ENCODE measurements at regions not wholly inside any gene's neighbourhood (a gene's known extent, or its start where the extent isn't known, plus 50 kb on each side); places are given as distances from the start of the nearest gene placed in this dataset.

DNA sequence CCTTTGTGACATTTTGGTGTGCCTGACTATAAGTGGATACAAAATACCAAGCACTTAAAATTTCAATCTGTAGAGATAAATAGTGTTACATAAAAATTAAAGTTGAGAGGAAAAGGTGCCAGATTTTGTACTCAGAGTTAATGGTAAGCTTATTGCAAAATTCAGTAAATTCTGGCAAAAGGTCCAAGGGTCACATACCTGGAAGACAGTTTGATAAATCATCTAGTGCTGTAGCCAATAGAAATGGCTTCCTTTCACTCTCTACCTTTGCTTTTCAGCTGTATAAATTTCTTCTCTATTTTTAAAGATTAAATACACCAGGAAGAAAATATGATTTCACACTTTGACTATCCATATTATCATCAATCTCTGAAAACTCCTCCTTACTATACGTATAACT, 690.2 kb upstream of the NRSN1 start (continued):
- TF ChIP-seq, protein P1, sequence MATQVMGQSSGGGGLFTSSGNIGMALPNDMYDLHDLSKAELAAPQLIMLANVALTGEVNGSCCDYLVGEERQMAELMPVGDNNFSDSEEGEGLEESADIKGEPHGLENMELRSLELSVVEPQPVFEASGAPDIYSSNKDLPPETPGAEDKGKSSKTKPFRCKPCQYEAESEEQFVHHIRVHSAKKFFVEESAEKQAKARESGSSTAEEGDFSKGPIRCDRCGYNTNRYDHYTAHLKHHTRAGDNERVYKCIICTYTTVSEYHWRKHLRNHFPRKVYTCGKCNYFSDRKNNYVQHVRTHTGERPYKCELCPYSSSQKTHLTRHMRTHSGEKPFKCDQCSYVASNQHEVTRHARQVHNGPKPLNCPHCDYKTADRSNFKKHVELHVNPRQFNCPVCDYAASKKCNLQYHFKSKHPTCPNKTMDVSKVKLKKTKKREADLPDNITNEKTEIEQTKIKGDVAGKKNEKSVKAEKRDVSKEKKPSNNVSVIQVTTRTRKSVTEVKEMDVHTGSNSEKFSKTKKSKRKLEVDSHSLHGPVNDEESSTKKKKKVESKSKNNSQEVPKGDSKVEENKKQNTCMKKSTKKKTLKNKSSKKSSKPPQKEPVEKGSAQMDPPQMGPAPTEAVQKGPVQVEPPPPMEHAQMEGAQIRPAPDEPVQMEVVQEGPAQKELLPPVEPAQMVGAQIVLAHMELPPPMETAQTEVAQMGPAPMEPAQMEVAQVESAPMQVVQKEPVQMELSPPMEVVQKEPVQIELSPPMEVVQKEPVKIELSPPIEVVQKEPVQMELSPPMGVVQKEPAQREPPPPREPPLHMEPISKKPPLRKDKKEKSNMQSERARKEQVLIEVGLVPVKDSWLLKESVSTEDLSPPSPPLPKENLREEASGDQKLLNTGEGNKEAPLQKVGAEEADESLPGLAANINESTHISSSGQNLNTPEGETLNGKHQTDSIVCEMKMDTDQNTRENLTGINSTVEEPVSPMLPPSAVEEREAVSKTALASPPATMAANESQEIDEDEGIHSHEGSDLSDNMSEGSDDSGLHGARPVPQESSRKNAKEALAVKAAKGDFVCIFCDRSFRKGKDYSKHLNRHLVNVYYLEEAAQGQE (IDR thresholded peaks at IDR 0.05) = no peak
- TF ChIP-seq, protein P2, sequence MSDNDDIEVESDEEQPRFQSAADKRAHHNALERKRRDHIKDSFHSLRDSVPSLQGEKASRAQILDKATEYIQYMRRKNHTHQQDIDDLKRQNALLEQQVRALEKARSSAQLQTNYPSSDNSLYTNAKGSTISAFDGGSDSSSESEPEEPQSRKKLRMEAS (IDR thresholded peaks at IDR 0.05) = no peak
- TF ChIP-seq, protein P3, sequence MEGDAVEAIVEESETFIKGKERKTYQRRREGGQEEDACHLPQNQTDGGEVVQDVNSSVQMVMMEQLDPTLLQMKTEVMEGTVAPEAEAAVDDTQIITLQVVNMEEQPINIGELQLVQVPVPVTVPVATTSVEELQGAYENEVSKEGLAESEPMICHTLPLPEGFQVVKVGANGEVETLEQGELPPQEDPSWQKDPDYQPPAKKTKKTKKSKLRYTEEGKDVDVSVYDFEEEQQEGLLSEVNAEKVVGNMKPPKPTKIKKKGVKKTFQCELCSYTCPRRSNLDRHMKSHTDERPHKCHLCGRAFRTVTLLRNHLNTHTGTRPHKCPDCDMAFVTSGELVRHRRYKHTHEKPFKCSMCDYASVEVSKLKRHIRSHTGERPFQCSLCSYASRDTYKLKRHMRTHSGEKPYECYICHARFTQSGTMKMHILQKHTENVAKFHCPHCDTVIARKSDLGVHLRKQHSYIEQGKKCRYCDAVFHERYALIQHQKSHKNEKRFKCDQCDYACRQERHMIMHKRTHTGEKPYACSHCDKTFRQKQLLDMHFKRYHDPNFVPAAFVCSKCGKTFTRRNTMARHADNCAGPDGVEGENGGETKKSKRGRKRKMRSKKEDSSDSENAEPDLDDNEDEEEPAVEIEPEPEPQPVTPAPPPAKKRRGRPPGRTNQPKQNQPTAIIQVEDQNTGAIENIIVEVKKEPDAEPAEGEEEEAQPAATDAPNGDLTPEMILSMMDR (IDR thresholded peaks at IDR 0.05; ENCODE audit: low read depth, low read length, missing input control) = no peak

DNA sequence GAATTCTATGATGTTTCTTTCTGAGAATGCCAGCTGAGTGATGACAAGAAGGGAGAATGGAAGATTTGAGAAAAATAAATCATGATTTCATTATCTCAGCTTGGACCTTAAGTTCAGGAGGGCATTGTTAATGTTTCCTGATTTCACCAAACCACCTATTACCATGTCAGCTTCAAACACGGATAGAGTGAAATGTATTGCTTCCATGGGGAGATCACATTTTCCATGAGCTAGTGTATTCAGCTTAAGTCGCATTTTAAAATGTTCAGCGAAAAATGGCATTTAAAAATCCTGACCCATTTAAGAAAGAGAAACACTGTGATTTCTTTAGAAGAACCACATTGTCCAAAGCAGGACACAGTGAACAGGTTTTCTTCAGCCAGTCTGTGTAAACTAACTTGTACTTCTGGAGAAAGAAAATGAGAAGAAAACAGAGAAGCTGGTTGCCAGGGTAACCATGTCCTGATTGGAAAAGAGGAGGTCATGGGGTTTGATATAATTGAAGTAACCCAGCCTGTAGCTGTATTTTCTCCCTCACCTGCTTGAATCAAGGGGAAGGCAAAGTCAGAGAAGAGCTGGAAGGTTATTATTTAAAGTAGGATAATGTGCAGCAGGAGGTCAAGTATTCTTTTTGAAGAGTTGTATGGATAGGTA, 684.1 kb upstream of the NRSN1 start:
- no peak overlapping the region for H3K9ac ChIP-seq (ENCODE audit: low read depth in 1 of 2, low read length in 2 of 2)
- 93% methylated on average over 3 of the region's 3 CpGs for WGBS
- H3K4me3 ChIP-seq (ENCODE audit: low read depth in 1 of 3, low read length in 3 of 3) = no peak overlapping the region
- H3K27me3 ChIP-seq (ENCODE audit: control insufficient read depth in 4 of 4, insufficient read depth in 4 of 4, low read length in 3 of 4) = no peaks in the 10 kb centered on the region
- TF ChIP-seq, protein P2 (IDR thresholded peaks at IDR 0.05) = no peak
- TF ChIP-seq EGR1 (IDR thresholded peaks at IDR 0.05; ENCODE audit: low read depth in 2 of 2) (no peak), JUND (IDR thresholded peaks at IDR 0.05) (no peak), RAD21 (IDR thresholded peaks at IDR 0.05) (no peak), FOXA2 (IDR thresholded peaks at IDR 0.05) (no peak), FOXA1 (IDR thresholded peaks at IDR 0.05) (no peak), GABPA (IDR thresholded peaks at IDR 0.05 in 1 of 2, conservative IDR thresholded peaks at IDR 0.05 in 1 of 2) (no peak), RXRA (IDR thresholded peaks at IDR 0.05) (no peak), SP1 (IDR thresholded peaks at IDR 0.05) (no peak), YY1 (IDR thresholded peaks at IDR 0.05) (no peak), TAF1 (conservative IDR thresholded peaks at IDR 0.05) (no peak), HNF4G (IDR thresholded peaks at IDR 0.05) (no peak), HNF4A (conservative IDR thresholded peaks at IDR 0.05) (no peak), NR2F2 (IDR thresholded peaks at IDR 0.05) (no peak)
- TF ChIP-seq, protein P1 (IDR thresholded peaks at IDR 0.05) = no peak
- TF ChIP-seq, protein P4, sequence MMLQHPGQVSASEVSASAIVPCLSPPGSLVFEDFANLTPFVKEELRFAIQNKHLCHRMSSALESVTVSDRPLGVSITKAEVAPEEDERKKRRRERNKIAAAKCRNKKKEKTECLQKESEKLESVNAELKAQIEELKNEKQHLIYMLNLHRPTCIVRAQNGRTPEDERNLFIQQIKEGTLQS (IDR thresholded peaks at IDR 0.05) = no peak
- TF ChIP-seq, protein P3 (IDR thresholded peaks at IDR 0.05; ENCODE audit: low read depth, low read length, missing input control) = no peak
- TF ChIP-seq, protein P5, sequence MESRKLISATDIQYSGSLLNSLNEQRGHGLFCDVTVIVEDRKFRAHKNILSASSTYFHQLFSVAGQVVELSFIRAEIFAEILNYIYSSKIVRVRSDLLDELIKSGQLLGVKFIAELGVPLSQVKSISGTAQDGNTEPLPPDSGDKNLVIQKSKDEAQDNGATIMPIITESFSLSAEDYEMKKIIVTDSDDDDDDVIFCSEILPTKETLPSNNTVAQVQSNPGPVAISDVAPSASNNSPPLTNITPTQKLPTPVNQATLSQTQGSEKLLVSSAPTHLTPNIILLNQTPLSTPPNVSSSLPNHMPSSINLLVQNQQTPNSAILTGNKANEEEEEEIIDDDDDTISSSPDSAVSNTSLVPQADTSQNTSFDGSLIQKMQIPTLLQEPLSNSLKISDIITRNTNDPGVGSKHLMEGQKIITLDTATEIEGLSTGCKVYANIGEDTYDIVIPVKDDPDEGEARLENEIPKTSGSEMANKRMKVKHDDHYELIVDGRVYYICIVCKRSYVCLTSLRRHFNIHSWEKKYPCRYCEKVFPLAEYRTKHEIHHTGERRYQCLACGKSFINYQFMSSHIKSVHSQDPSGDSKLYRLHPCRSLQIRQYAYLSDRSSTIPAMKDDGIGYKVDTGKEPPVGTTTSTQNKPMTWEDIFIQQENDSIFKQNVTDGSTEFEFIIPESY (IDR thresholded peaks at IDR 0.05) = no peak
- H3K36me3 ChIP-seq (ENCODE audit: control insufficient read depth in 4 of 4, insufficient read depth in 3 of 4, low read depth in 1 of 4, low read length in 3 of 4) = no peaks in the 10 kb centered on the region
- no peaks in the 10 kb centered on the region for H3K4me1 ChIP-seq (ENCODE audit: control insufficient read depth in 4 of 4, insufficient read depth in 4 of 4, low read length in 3 of 4)
- H3K9me3 ChIP-seq (ENCODE audit: control insufficient read depth in 4 of 4, low read length in 3 of 4) = no peaks in the 10 kb centered on the region
- no peak for DNase-seq (ENCODE audit: low spot score)
- no peak overlapping the region for H3K27ac ChIP-seq (ENCODE audit: low read depth in 1 of 2, low read length in 2 of 2)
